ENCODE measurements at regions not wholly inside any gene's neighbourhood (a gene's known extent, or its start where the extent isn't known, plus 50 kb on each side); places are given as distances from the start of the nearest gene placed in this dataset.
"Not testable (repeated sequence)": the region's sequence is repeated elsewhere in the genome, so short reads cannot be mapped to it uniquely, and the experiment has no call there.

GRCh38 chr11:115990004-115990447 lies 485.8 kb upstream of the CADM1 start:
- DNase-seq (ENCODE audit: low read depth, low spot score) = no peak
- H3K27ac ChIP-seq = no peak overlapping the region

GRCh38 chr11:115985896-115986295 lies 481.7 kb upstream of the CADM1 start:
- no peak overlapping the region for H3K27ac ChIP-seq
- no peak for DNase-seq (ENCODE audit: low read depth, low spot score)

GRCh38 chr11:115984228-115984627 lies 480.0 kb upstream of the CADM1 start:
- no peak overlapping the region for H3K27ac ChIP-seq
- no peak for DNase-seq (ENCODE audit: low read depth, low spot score)

- H3K27ac ChIP-seq = no peak overlapping the region
- DNase-seq (ENCODE audit: low read depth, low spot score) = no peak
These were observed 478.5 kb upstream of the CADM1 start for GRCh38 chr11:115982666-115983065.

- no peak overlapping the region for H3K27ac ChIP-seq
- no peak for DNase-seq (ENCODE audit: low read depth, low spot score)
These were observed 477.7 kb upstream of the CADM1 start for GRCh38 chr11:115981814-115982471.

GRCh38 chr11:115981104-115981481 lies 476.9 kb upstream of the CADM1 start:
- no peak for DNase-seq (ENCODE audit: low read depth, low spot score)
- no peak overlapping the region for H3K27ac ChIP-seq

- no peak for DNase-seq (ENCODE audit: low read depth, low spot score)
- no peak overlapping the region for H3K27ac ChIP-seq
These were observed 476.3 kb upstream of the CADM1 start for GRCh38 chr11:115980337-115981103.

GRCh38 chr11:115974703-115975102 lies 470.5 kb upstream of the CADM1 start:
- no peak overlapping the region for H3K27ac ChIP-seq
- DNase-seq (ENCODE audit: low read depth, low spot score) = no peak

- not testable (repeated sequence) for DNase-seq (ENCODE audit: low read depth, low spot score); H3K27ac ChIP-seq
These were observed 463.0 kb upstream of the CADM1 start for GRCh38 chr11:115967203-115967602.

GRCh38 chr11:115965767-115966504 lies 461.7 kb upstream of the CADM1 start:
- no peak overlapping the region for H3K27ac ChIP-seq
- DNase-seq (ENCODE audit: low read depth, low spot score) = no peak

GRCh38 chr11:115964091-115964490 lies 459.9 kb upstream of the CADM1 start:
- DNase-seq (ENCODE audit: low read depth, low spot score) = no peak

GRCh38 chr11:115963156-115963555 lies 458.9 kb upstream of the CADM1 start:
- no peak for DNase-seq (ENCODE audit: low read depth, low spot score)
- no peak overlapping the region for H3K27ac ChIP-seq

More at GRCh38 chr11:115964091-115964490, 459.9 kb upstream of the CADM1 start:
- H3K27ac ChIP-seq = no peak overlapping the region

- no peak overlapping the region for H3K27ac ChIP-seq
- no peak for DNase-seq (ENCODE audit: low read depth, low spot score)
These were observed 457.2 kb upstream of the CADM1 start for GRCh38 chr11:115961159-115962003.

- DNase-seq (ENCODE audit: low read depth, low spot score) = no peak
- H3K27ac ChIP-seq = no peak overlapping the region
These were observed 454.9 kb upstream of the CADM1 start for GRCh38 chr11:115959081-115959486.

GRCh38 chr11:115958089-115959000 lies 454.1 kb upstream of the CADM1 start:
- no peak for DNase-seq (ENCODE audit: low read depth, low spot score)
- no peak overlapping the region for H3K27ac ChIP-seq

- DNase-seq (ENCODE audit: low read depth, low spot score) = no peak
These were observed 451.6 kb upstream of the CADM1 start for GRCh38 chr11:115955803-115956202.

GRCh38 chr11:115950660-115951059 lies 446.4 kb upstream of the CADM1 start:
- no peak for DNase-seq (ENCODE audit: low read depth, low spot score)
- no peak overlapping the region for H3K27ac ChIP-seq

More at GRCh38 chr11:115955803-115956202, 451.6 kb upstream of the CADM1 start:
- no peak overlapping the region for H3K27ac ChIP-seq

GRCh38 chr11:115944596-115944995 lies 440.4 kb upstream of the CADM1 start:
- H3K27ac ChIP-seq = no peak overlapping the region
- no peak for DNase-seq (ENCODE audit: low read depth, low spot score)

- DNase-seq (ENCODE audit: low read depth, low spot score) = no peak
- peak overlapping the region; percentile 37 for H3K27ac ChIP-seq
These were observed 437.8 kb upstream of the CADM1 start for GRCh38 chr11:115942011-115942410.
